Endothelial cell of umbilical vein (primary cell): ENCODE measurements at regions not wholly inside any gene's neighbourhood (a gene's known extent, or its start where the extent isn't known, plus 50 kb on each side); places are given as distances from the start of the nearest gene placed in this dataset.

Experiments
- BruUV-seq: library from RNA; stranded (reverse); fragments of 400-500 nt; replicated peaks from 2 replicates; lab custom pipeline; 2021; lab: Mats Ljungman, UMichigan
- CTCF ChIA-PET: fragments of 300-600, 350-600 bp; sonication (Branson Sonifier 250); formaldehyde crosslinking; loops from one replicate; lab custom pipeline; 2021; ENCODE audit warnings: antibody characterized with exemption, inconsistent platforms; lab: Charles Lee
- POLR2A ChIA-PET: fragments of 300-600, 350-600 bp; sonication (Branson Sonifier 250); formaldehyde crosslinking; loops from one replicate; lab custom pipeline; 2021; ENCODE audit warnings: antibody characterized with exemption, inconsistent platforms; lab: Charles Lee
- DNase-seq: peaks from one replicate; pipeline ENCODE4 v3.0.0-alpha.2; 2011; ENCODE audit warnings: low read depth, low spot score
- FAIRE-seq: peaks from 2 replicates; lab custom pipeline; 2011; peaks lifted over from hg19 to GRCh38; lab: Jason Lieb, UNC
- H2AFZ ChIP-seq: 2 replicates; pipeline ENCODE4 v1.6.0; 2012; ENCODE audit warnings: low read depth, low read length, control low read depth, inconsistent platforms
- H3K27ac ChIP-seq: 2 replicates; pipeline ENCODE4 v1.5.1; 2011; ENCODE audit warnings: low read depth, mild to moderate bottlenecking, control low read depth, low read length, moderate library complexity; ENCODE audit not compliant: insufficient read depth
- H3K27me3 ChIP-seq, 2 experiments: 2 replicates each; pipeline versions ENCODE4 v1.6.0 to v1.6.1; 2011; ENCODE audit warnings: low read length in 2 of 2, mixed read lengths in 1 of 2; ENCODE audit not compliant: control insufficient read depth in 2 of 2, insufficient read depth in 2 of 2
- H3K36me3 ChIP-seq, 2 experiments: 2 replicates in 1 of 2; 3 replicates in 1 of 2; pipeline ENCODE4 v1.5.1; 2011; ENCODE audit warnings: low read length in 2 of 2, mild to moderate bottlenecking in 1 of 2, moderate library complexity in 1 of 2; ENCODE audit not compliant: control insufficient read depth in 2 of 2, insufficient read depth in 2 of 2; ENCODE audit errors: extremely low read depth in 1 of 2
- H3K4me1 ChIP-seq: 3 replicates; pipeline ENCODE4 v1.5.1; 2011; ENCODE audit warnings: mild to moderate bottlenecking, low read length; ENCODE audit not compliant: control insufficient read depth, insufficient read depth; ENCODE audit errors: extremely low read depth
- H3K4me2 ChIP-seq: 2 replicates; pipeline ENCODE4 v1.6.1; 2011; ENCODE audit warnings: low read length, control low read depth, mixed read lengths; ENCODE audit not compliant: insufficient read depth
- H3K4me3 ChIP-seq, 3 experiments: fragments of 200-600 bp in 1 of 3; sonication (generic), shearing (Covaris generic) in 1 of 3; replicated peaks in 1 of 3; 2 replicates each; pipeline ENCODE4 v1.5.1; 2011 to 2016; ENCODE audit warnings: control low read depth in 3 of 3, low read length in 3 of 3, mild to moderate bottlenecking in 2 of 3, inconsistent platforms in 1 of 3, low read depth in 1 of 3, moderate library complexity in 1 of 3; ENCODE audit not compliant: insufficient read depth in 1 of 3
- H3K79me2 ChIP-seq: 2 replicates; pipeline ENCODE4 v1.6.0; 2012; ENCODE audit warnings: low read length, inconsistent platforms; ENCODE audit not compliant: control insufficient read depth, insufficient read depth
- H3K9ac ChIP-seq: replicated peaks from 2 replicates; pipeline ENCODE3; 2011; ENCODE audit warnings: low read length, control low read depth; ENCODE audit not compliant: insufficient read depth; ENCODE audit errors: extremely low read depth
- H3K9me1 ChIP-seq: replicated peaks from 3 replicates; pipeline ENCODE4 v1.6.0; 2011; ENCODE audit warnings: mild to moderate bottlenecking, low read length; ENCODE audit not compliant: control insufficient read depth, insufficient read depth; ENCODE audit errors: extremely low read depth
- H3K9me3 ChIP-seq: replicated peaks from 2 replicates; pipeline ENCODE4 v1.5.1; 2012; ENCODE audit warnings: low read length, inconsistent platforms; ENCODE audit not compliant: control insufficient read depth, insufficient read depth
- H4K20me1 ChIP-seq: replicated peaks from 2 replicates; pipeline ENCODE3; 2011; ENCODE audit warnings: mild to moderate bottlenecking, low read length; ENCODE audit not compliant: control insufficient read depth, insufficient read depth; ENCODE audit errors: extremely low read depth
- EZH2 ChIP-seq: IDR thresholded peaks from 2 replicates; pipeline ENCODE4 v1.6.1; 2012; ENCODE audit warnings: borderline replicate concordance, low read depth, mild to moderate bottlenecking, moderate library complexity, low read length, inconsistent platforms; ENCODE audit not compliant: severe bottlenecking
- FOS ChIP-seq: IDR thresholded peaks from 2 replicates; pipeline ENCODE4 v1.6.1; 2011; ENCODE audit warnings: mild to moderate bottlenecking, low read length, moderate library complexity, borderline replicate concordance; ENCODE audit not compliant: insufficient read depth
- GATA2 ChIP-seq: IDR thresholded peaks from 2 replicates; pipeline ENCODE4 v1.7.0; 2011; ENCODE audit warnings: low read depth, mild to moderate bottlenecking, moderate library complexity, mixed read lengths, low read length; ENCODE audit not compliant: insufficient read length, insufficient read depth
- JUN ChIP-seq: IDR thresholded peaks from 2 replicates; pipeline ENCODE4 v1.6.1; 2011; ENCODE audit warnings: borderline replicate concordance, low read depth; ENCODE audit not compliant: insufficient read length, insufficient read depth
- MAX ChIP-seq: IDR thresholded peaks from 2 replicates; pipeline ENCODE4 v1.6.1; 2011; ENCODE audit not compliant: insufficient read depth, insufficient read length
- MYC ChIP-seq: IDR thresholded peaks from one replicate; pipeline ENCODE4 v1.6.1; 2011; ENCODE audit warnings: mild to moderate bottlenecking, low read depth, low read length
- POLR2A ChIP-seq: IDR thresholded peaks from 2 replicates; pipeline ENCODE4 v1.6.1; 2012; ENCODE audit warnings: low read depth, mild to moderate bottlenecking, control low read depth, low read length
- dilution Hi-C: fragments of 300-500 bp; cut with MboI; formaldehyde crosslinking; loops from one replicate; pipeline ENCODE4 v1.15.0; 2019; ENCODE audit warnings: low sequenced_read_pairs; ENCODE audit not compliant: extremely low pct_ligation_motif_present
- intact Hi-C: fragments of 100-400 bp; cut with micrococcal nuclease; formaldehyde crosslinking; loops from one replicate; pipeline ENCODE4 v1.10.0; 2022
- TF ChIP-seq, protein P1 (sequence below), 2 donors: IDR thresholded peaks; 1 replicate in 1 of 2; 2 replicates in 1 of 2; pipeline ENCODE4 v1.5.1; 2011; ENCODE audit warnings: low read length in 2 of 2, mild to moderate bottlenecking in 2 of 2, moderate library complexity in 2 of 2, control low read depth in 1 of 2, inconsistent platforms in 1 of 2, low read depth in 1 of 2; ENCODE audit not compliant: insufficient read depth in 1 of 2; ENCODE audit errors: extremely low read depth in 1 of 2

DNA sequence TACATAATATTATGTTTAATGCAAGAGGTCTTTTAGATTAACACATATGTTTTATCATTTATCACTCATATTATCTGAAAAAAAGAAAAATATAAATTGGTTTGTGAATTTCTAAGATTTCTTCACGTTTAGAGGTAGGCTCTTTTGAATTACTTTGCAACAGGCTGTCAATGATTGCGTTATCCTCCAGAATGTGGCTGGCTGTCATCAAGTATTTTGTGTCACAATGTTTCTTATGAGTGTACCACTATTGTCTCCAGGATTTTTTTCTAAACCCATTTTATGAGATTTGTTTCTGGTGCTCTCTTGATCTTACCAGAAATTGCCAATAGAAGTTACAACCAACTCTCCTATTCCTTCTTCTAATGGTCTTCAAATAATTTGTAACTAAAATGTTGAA, 307.9 kb downstream of the DMAC1 start:
- BruUV-seq: no TSS peak
- CTCF ChIA-PET: no interaction called here
- DNase-seq: no peak
- POLR2A ChIA-PET: no interaction called here
- intact Hi-C loops (no loop called here), dilution Hi-C loops (no loop called here)
- no peaks in the 10 kb centered on the region for H3K36me3 ChIP-seq
- no peak overlapping the region for H3K9ac ChIP-seq
- H2AFZ ChIP-seq: no peak overlapping the region
- no peak overlapping the region for H3K27ac ChIP-seq
- TF ChIP-seq FOS (no peak), MAX (no peak), GATA2 (no peak), POLR2A (no peak), MYC (no peak), EZH2 (no peak), JUN (no peak)
- TF ChIP-seq, protein P1, sequence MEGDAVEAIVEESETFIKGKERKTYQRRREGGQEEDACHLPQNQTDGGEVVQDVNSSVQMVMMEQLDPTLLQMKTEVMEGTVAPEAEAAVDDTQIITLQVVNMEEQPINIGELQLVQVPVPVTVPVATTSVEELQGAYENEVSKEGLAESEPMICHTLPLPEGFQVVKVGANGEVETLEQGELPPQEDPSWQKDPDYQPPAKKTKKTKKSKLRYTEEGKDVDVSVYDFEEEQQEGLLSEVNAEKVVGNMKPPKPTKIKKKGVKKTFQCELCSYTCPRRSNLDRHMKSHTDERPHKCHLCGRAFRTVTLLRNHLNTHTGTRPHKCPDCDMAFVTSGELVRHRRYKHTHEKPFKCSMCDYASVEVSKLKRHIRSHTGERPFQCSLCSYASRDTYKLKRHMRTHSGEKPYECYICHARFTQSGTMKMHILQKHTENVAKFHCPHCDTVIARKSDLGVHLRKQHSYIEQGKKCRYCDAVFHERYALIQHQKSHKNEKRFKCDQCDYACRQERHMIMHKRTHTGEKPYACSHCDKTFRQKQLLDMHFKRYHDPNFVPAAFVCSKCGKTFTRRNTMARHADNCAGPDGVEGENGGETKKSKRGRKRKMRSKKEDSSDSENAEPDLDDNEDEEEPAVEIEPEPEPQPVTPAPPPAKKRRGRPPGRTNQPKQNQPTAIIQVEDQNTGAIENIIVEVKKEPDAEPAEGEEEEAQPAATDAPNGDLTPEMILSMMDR (IDR thresholded peaks at IDR 0.05; ENCODE audit: extremely low read depth in 1 of 2, insufficient read depth in 1 of 2, low read depth in 1 of 2, low read length in 2 of 2): no peak
- H3K4me3 ChIP-seq: no peak overlapping the region
- no peak for FAIRE-seq
- no peaks in the 10 kb centered on the region for H3K9me3 ChIP-seq
- H3K79me2 ChIP-seq: no peaks in the 10 kb centered on the region
- no peaks in the 10 kb centered on the region for H3K27me3 ChIP-seq
- H4K20me1 ChIP-seq: no peaks in the 10 kb centered on the region
- H3K4me1 ChIP-seq: no peaks in the 10 kb centered on the region
- no peaks in the 10 kb centered on the region for H3K9me1 ChIP-seq
- no peak overlapping the region for H3K4me2 ChIP-seq
